Brain microvascular endothelial cell (primary cell): ENCODE measurements at regions not wholly inside any gene's neighbourhood (a gene's known extent, or its start where the extent isn't known, plus 50 kb on each side); places are given as distances from the start of the nearest gene placed in this dataset.
"Not testable (repeated sequence)": the region's sequence is repeated elsewhere in the genome, so short reads cannot be mapped to it uniquely, and the experiment has no call there.

Experiments used
- DNase-seq: peaks from one replicate; pipeline ENCODE4 v3.0.0-alpha.2; 2020
- H3K27ac ChIP-seq: fragments of 250-450 bp; sonication (Bioruptor Pico); 2 replicates; pipeline ENCODE4 v1.5.1; 2020; ENCODE audit warnings: mild to moderate bottlenecking, moderate library complexity
- H3K27me3 ChIP-seq: fragments of 250-450 bp; sonication (Bioruptor Pico); replicated peaks from 2 replicates; pipeline ENCODE4 v1.5.1; 2020; ENCODE audit warnings: mild to moderate bottlenecking
- H3K36me3 ChIP-seq: fragments of 250-450 bp; sonication (Bioruptor Pico); replicated peaks from 2 replicates; pipeline ENCODE4 v1.5.1; 2020; ENCODE audit warnings: mild to moderate bottlenecking
- H3K4me3 ChIP-seq: 2 replicates; pipeline ENCODE4 v1.5.1; 2011; ENCODE audit warnings: low read depth, mild to moderate bottlenecking, control low read depth, low read length, moderate library complexity
- CTCF ChIP-seq: IDR thresholded peaks from 2 replicates; pipeline ENCODE4 v1.5.1; 2011; ENCODE audit warnings: low read depth, mild to moderate bottlenecking, moderate library complexity, low read length, control low read depth, inconsistent platforms; ENCODE audit errors: missing control alignments
- in situ Hi-C: cut with HindIII; loops from 2 replicates; pipeline ENCODE4 v1.10.0; 2017; ENCODE audit warnings: low sequenced_read_pairs, low pct_ligation_motif_present

DNA sequence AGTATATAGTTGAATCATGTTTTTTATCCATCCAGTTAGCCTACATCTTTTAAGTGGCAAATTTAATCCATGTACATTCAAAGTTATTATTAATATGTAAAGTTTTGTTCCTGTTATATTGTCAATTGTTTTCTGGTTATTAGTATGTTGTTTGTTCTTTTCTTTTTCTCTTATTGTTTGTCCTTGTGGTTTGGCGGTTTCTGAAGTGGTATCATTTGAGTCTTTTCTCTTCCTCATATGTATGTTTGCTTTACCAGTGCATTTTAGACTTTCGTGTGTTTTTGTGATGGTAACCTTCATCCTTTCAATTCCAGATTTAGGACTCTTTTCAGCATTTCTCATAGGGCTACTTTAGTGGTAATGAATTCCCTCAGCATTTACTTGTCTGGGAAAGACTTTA lies 130.4 kb upstream of the RFX3 start:
- no peaks in the 10 kb centered on the region for H3K27me3 ChIP-seq
- in situ Hi-C loops: no loop called here
- no peak for DNase-seq
- no peak for TF ChIP-seq CTCF
- no peaks in the 10 kb centered on the region for H3K36me3 ChIP-seq
- H3K4me3 ChIP-seq: no peak overlapping the region
- H3K27ac ChIP-seq: no peak overlapping the region

- H3K4me3 ChIP-seq: no peak overlapping the region
- H3K36me3 ChIP-seq: no peaks in the 10 kb centered on the region
- in situ Hi-C loops: no loop called here
- no peak overlapping the region for H3K27ac ChIP-seq
- H3K27me3 ChIP-seq: no peaks in the 10 kb centered on the region
- no peak for TF ChIP-seq CTCF
- no peak for DNase-seq
Observed at GRCh38 chr9:3650994-3651622, 125.3 kb upstream of the RFX3 start.

GRCh38 chr9:3648722-3649246 lies 123.0 kb upstream of the RFX3 start:
- in situ Hi-C loops: no loop called here
- Histone ChIP-seq H3K36me3 (no peaks in the 10 kb centered on the region), H3K4me3 (no peak overlapping the region), H3K27ac (no peak overlapping the region), H3K27me3 (no peaks in the 10 kb centered on the region)
- DNase-seq: no peak
- TF ChIP-seq CTCF: no peak

DNA sequence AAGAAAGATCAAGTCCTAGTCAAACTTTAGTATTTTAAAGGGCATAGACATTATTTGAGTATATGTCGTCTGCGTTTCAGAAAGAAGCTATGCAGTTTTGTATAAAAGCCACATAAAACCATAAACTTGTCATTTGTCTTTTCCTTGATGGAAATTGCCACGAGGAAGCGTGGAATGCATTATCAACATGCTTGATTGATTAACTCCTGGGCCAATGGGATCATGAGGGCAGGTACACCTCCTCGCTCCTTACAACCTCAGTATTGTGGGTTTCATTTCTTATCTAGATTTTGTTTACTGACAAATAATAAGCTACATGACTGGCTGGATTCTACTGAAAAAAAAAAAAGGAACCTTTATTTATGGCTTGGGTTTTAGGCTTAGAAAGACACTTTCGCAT lies 122.5 kb upstream of the RFX3 start:
- H3K36me3 ChIP-seq: no peaks in the 10 kb centered on the region
- in situ Hi-C loops: no loop called here
- no peak overlapping the region for H3K4me3 ChIP-seq
- H3K27me3 ChIP-seq: no peaks in the 10 kb centered on the region
- no peak for DNase-seq
- TF ChIP-seq CTCF: no peak
- no peak overlapping the region for H3K27ac ChIP-seq

DNA sequence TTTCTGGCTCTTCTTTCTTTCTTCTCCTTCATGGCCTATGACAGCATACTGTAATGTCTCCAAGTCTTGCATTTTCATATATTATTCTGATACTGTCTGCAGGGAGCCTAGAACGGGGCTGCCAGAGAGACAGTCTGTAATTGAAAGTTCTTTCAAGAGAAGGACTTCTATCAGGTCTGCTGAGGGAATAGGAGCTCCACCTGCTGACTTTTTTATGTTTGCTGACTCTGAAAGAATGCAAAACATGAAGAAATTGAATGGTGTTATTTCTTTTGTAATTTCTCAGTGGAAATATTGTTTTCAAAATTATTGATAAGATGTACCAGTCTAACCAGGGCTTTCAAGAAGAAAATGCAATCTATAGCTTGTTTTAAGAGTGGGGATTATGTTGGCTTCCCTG lies 121.9 kb upstream of the RFX3 start:
- in situ Hi-C loops: no loop called here
- no peak overlapping the region for H3K27ac ChIP-seq
- no peak overlapping the region for H3K4me3 ChIP-seq
- no peak for DNase-seq
- no peak for TF ChIP-seq CTCF
- H3K36me3 ChIP-seq: no peaks in the 10 kb centered on the region
- no peaks in the 10 kb centered on the region for H3K27me3 ChIP-seq

- no peak for DNase-seq
- no peak overlapping the region for H3K4me3 ChIP-seq
- in situ Hi-C loops: no loop called here
- no peak for TF ChIP-seq CTCF
- H3K36me3 ChIP-seq: no peaks in the 10 kb centered on the region
- H3K27me3 ChIP-seq: no peaks in the 10 kb centered on the region
- no peak overlapping the region for H3K27ac ChIP-seq
Observed at GRCh38 chr9:3646226-3646625, 120.4 kb upstream of the RFX3 start.

DNA sequence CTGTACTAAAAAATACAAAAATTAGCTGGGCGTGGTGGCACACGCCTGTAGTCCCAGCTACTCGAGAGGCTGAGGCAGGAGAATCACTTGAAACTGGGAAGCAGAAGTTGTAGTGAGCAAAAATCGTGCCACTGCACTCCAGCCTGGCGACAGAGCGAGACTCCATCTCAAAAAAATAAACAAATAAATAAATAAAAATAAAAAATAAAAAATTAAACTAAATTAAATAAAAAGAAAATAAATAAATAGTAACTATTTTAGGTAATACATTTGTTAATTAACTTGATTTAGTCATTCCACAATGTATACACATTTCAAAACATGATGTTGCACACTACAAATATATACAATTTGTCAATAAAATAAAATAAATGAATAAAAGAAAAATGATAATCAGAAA lies 116.3 kb upstream of the RFX3 start:
- H3K27me3 ChIP-seq, H3K36me3 ChIP-seq, H3K4me3 ChIP-seq, DNase-seq, in situ Hi-C loops, H3K27ac ChIP-seq: not testable (repeated sequence)
